IMR-90 (cell line): ENCODE measurements at regions not wholly inside any gene's neighbourhood (a gene's known extent, or its start where the extent isn't known, plus 50 kb on each side); places are given as distances from the start of the nearest gene placed in this dataset.
"Not testable (repeated sequence)": the region's sequence is repeated elsewhere in the genome, so short reads cannot be mapped to it uniquely, and the experiment has no call there.

ENCODE experiments used
- ATAC-seq: fragments of 200-7000 bp; cut with Tn5 transposase; 2 replicates; pipeline ENCODE4 v1.9.1; 2020; ENCODE audit warnings: low read depth, mild to moderate bottlenecking, moderate library complexity
- BruUV-seq: library from RNA; stranded (reverse); fragments of 400-500 nt; replicated peaks from 2 replicates; lab custom pipeline; 2021; lab: Mats Ljungman, UMichigan
- CTCF ChIA-PET: fragments of 300-600 bp; formaldehyde crosslinking; extraction: SDS; loops from one replicate; lab custom pipeline; 2021; ENCODE audit warnings: antibody characterized with exemption; lab: Yijun Ruan, JAX
- POLR2A ChIA-PET: fragments of 300-600 bp; sonication (Branson Sonifier 250); formaldehyde crosslinking; loops from one replicate; lab custom pipeline; 2022; ENCODE audit warnings: antibody characterized with exemption; ENCODE audit not compliant: unreplicated experiment; lab: Charles Lee
- DNase-seq: peaks from one replicate; pipeline ENCODE4 v3.0.0; 2013
- H2AFZ ChIP-seq: replicated peaks from 2 replicates; pipeline ENCODE3; 2013; ENCODE audit warnings: low read length, mild to moderate bottlenecking; ENCODE audit not compliant: poor library complexity
- H2AK5ac ChIP-seq: 2 replicates; pipeline ENCODE4 v1.6.1; 2013; ENCODE audit warnings: low read depth, low read length, inconsistent platforms
- H2AK9ac ChIP-seq: replicated peaks from 2 replicates; pipeline ENCODE3; 2013; ENCODE audit warnings: mild to moderate bottlenecking, low read depth, low read length, moderate library complexity; ENCODE audit not compliant: poor library complexity
- H2BK120ac ChIP-seq: 2 replicates; pipeline ENCODE4 v1.6.1; 2013; ENCODE audit warnings: low read depth, low read length, inconsistent platforms
- H2BK15ac ChIP-seq: 3 replicates; pipeline ENCODE4 v1.6.1; 2013; ENCODE audit warnings: low read depth, low read length, inconsistent platforms
- H2BK20ac ChIP-seq: 2 replicates; pipeline ENCODE4 v1.6.1; 2013; ENCODE audit warnings: low read depth, mild to moderate bottlenecking, inconsistent platforms, low read length, moderate library complexity
- H2BK5ac ChIP-seq: 2 replicates; pipeline ENCODE4 v1.6.1; 2013; ENCODE audit warnings: mild to moderate bottlenecking, low read depth, low read length, inconsistent platforms; ENCODE audit not compliant: poor library complexity, severe bottlenecking
- H3K14ac ChIP-seq: replicated peaks from 2 replicates; pipeline ENCODE4 v1.6.1; 2013; ENCODE audit warnings: low read depth, low read length, inconsistent platforms
- H3K18ac ChIP-seq: 2 replicates; pipeline ENCODE4 v1.6.1; 2013; ENCODE audit warnings: low read depth, low read length, control low read depth
- H3K23ac ChIP-seq: 2 replicates; pipeline ENCODE4 v1.6.1; 2013; ENCODE audit warnings: low read depth, low read length, inconsistent platforms
- H3K27ac ChIP-seq: 2 replicates; pipeline ENCODE4 v1.5.1; 2013; ENCODE audit warnings: mild to moderate bottlenecking, control low read depth, low read length; ENCODE audit not compliant: insufficient read depth
- H3K27me3 ChIP-seq: 2 replicates; pipeline ENCODE4 v1.6.1; 2013; ENCODE audit warnings: low read length; ENCODE audit not compliant: control insufficient read depth, insufficient read depth
- H3K36me3 ChIP-seq: 2 replicates; pipeline ENCODE4 v1.6.1; 2013; ENCODE audit warnings: low read length, mixed read lengths; ENCODE audit not compliant: control insufficient read depth, insufficient read depth
- H3K4ac ChIP-seq: 2 replicates; pipeline ENCODE4 v1.6.1; 2013; ENCODE audit warnings: low read depth, low read length, inconsistent platforms
- H3K4me1 ChIP-seq: 2 replicates; pipeline ENCODE4 v1.6.1; 2013; ENCODE audit warnings: low read length, mixed read lengths; ENCODE audit not compliant: control insufficient read depth, insufficient read depth
- H3K4me2 ChIP-seq: 2 replicates; pipeline ENCODE4 v1.6.1; 2013; ENCODE audit warnings: low read depth, mild to moderate bottlenecking, control low read depth, low read length, moderate library complexity
- H3K4me3 ChIP-seq: 2 replicates; pipeline ENCODE4 v1.5.1; 2013; ENCODE audit warnings: low read depth, mild to moderate bottlenecking, control low read depth, low read length, moderate library complexity; ENCODE audit not compliant: insufficient read depth
- H3K56ac ChIP-seq: 2 replicates; pipeline ENCODE4 v1.6.1; 2013; ENCODE audit warnings: low read length, inconsistent platforms; ENCODE audit not compliant: insufficient read depth; ENCODE audit errors: extremely low read depth
- H3K79me1 ChIP-seq, 2 experiments: 2 replicates each; pipeline ENCODE4 v1.6.1; 2013; ENCODE audit warnings: low read length in 2 of 2, inconsistent platforms in 1 of 2, low read depth in 1 of 2
- H3K9ac ChIP-seq: 2 replicates; pipeline ENCODE4 v1.6.1; 2013; ENCODE audit warnings: low read depth, low read length, control low read depth
- H3K9me1 ChIP-seq: 2 replicates; pipeline ENCODE4 v1.6.1; 2013; ENCODE audit warnings: low read length, inconsistent platforms; ENCODE audit not compliant: insufficient read depth
- H3K9me3 ChIP-seq: 2 replicates; pipeline ENCODE4 v1.6.1; 2013; ENCODE audit warnings: low read length; ENCODE audit not compliant: control insufficient read depth, insufficient read depth
- H4K20me1 ChIP-seq: 2 replicates; pipeline ENCODE4 v1.6.1; 2013; ENCODE audit warnings: low read length, inconsistent platforms; ENCODE audit not compliant: insufficient read depth
- H4K5ac ChIP-seq: 2 replicates; pipeline ENCODE4 v1.6.1; 2013; ENCODE audit warnings: mild to moderate bottlenecking, low read depth, low read length, control low read depth
- H4K8ac ChIP-seq, 2 experiments: 2 replicates each; pipeline ENCODE4 v1.6.1; 2013; ENCODE audit warnings: low read depth in 2 of 2, low read length in 2 of 2, control low read depth in 1 of 2, inconsistent platforms in 1 of 2
- H4K91ac ChIP-seq: 2 replicates; pipeline ENCODE4 v1.6.1; 2013; ENCODE audit warnings: low read depth, low read length, inconsistent platforms; ENCODE audit not compliant: insufficient read depth
- CTCF ChIP-seq: conservative IDR thresholded peaks from 2 replicates; pipeline ENCODE4 v1.5.1; 2012; ENCODE audit warnings: mild to moderate bottlenecking, low read depth, low read length, improper control_type of control experiment
- ELK1 ChIP-seq: fragments of 150-350 bp; IDR thresholded peaks from 2 replicates; pipeline ENCODE4 v1.6.1; 2016; ENCODE audit warnings: low read depth, mild to moderate bottlenecking, low read length, moderate library complexity, borderline replicate concordance
- FOS ChIP-seq: fragments of 150-350 bp; IDR thresholded peaks from 2 replicates; pipeline ENCODE4 v1.6.1; 2016; ENCODE audit warnings: low read depth, low read length
- MAZ ChIP-seq: IDR thresholded peaks from 2 replicates; pipeline ENCODE4 v1.6.1; 2012; ENCODE audit warnings: low read depth, mild to moderate bottlenecking, low read length, improper control_type of control experiment, moderate library complexity, borderline replicate concordance
- POLR2A ChIP-seq: IDR thresholded peaks from 2 replicates; pipeline ENCODE4 v1.6.1; 2012; ENCODE audit warnings: mild to moderate bottlenecking, low read depth, low read length
- RFX5 ChIP-seq: IDR thresholded peaks from 2 replicates; pipeline ENCODE4 v1.8.0; 2012; ENCODE audit warnings: low read depth, mild to moderate bottlenecking, low read length, moderate library complexity
- WGBS, 2 experiments: methylation state at CpG; one replicate each; pipeline versions ENCODE4 v1.1.5 to v1.1.7; 2013; ENCODE audit warnings: missing lambda C conversion rate in 2 of 2; ENCODE audit not compliant: insufficient read length in 1 of 2; ENCODE audit errors: extremely low coverage in 2 of 2; 5-methylcytosine and 5-hydroxymethylcytosine counted together
- dilution Hi-C: fragments of 300-500 bp; cut with HindIII; formaldehyde crosslinking; loops from one replicate; pipeline ENCODE4 v1.14.3; 2018; ENCODE audit warnings: low sequenced_read_pairs; ENCODE audit not compliant: unreplicated experiment
- in situ Hi-C: fragments of 300-500 bp; cut with MboI; formaldehyde crosslinking; loops from 3 replicates; pipeline ENCODE4 v1.14.3; 2019; ENCODE audit warnings: low sequenced_read_pairs, inconsistent platforms, mixed read lengths
- intact Hi-C: fragments of 100-400 bp; cut with micrococcal nuclease; formaldehyde crosslinking; loops from 2 replicates; pipeline ENCODE4 v1.10.0; 2022

- intact Hi-C loops = no loop called here
- no peaks in the 10 kb centered on the region for H4K20me1 ChIP-seq
- no peak overlapping the region for H4K5ac ChIP-seq
- no peak overlapping the region for H3K9ac ChIP-seq
- H2AFZ ChIP-seq = no peak overlapping the region
- no peak overlapping the region for H3K23ac ChIP-seq
- H3K9me3 ChIP-seq = peaks cover 4% of the 10 kb centered on the region; the same call in 1 of the 2 replicates
- H3K18ac ChIP-seq = no peak overlapping the region
- no peak overlapping the region for H2BK15ac ChIP-seq
- no peak for TF ChIP-seq CTCF
- no peak for TF ChIP-seq RFX5
- TF ChIP-seq MAZ = no peak
- TF ChIP-seq POLR2A = no peak
- TF ChIP-seq ELK1 = no peak
- no peak for TF ChIP-seq FOS
- H2BK120ac ChIP-seq = no peak overlapping the region
- H3K27me3 ChIP-seq = no peaks in the 10 kb centered on the region
- H4K8ac ChIP-seq = no peak overlapping the region
- no peak overlapping the region for H3K4me2 ChIP-seq
- ATAC-seq (no peak), DNase-seq (no peak)
- no peak overlapping the region for H2AK9ac ChIP-seq
- H3K56ac ChIP-seq = no peak overlapping the region
- H2AK5ac ChIP-seq = no peak overlapping the region
- H3K4me3 ChIP-seq = no peak overlapping the region
- no peaks in the 10 kb centered on the region for H3K36me3 ChIP-seq
- no peak overlapping the region for H2BK5ac ChIP-seq
- H2BK20ac ChIP-seq = no peak overlapping the region
- BruUV-seq = no TSS peak
- H4K91ac ChIP-seq = no peak overlapping the region
- H3K14ac ChIP-seq = no peak overlapping the region
- no CpG with 5 or more reads among the region's 11 CpGs for WGBS, 2 experiments
- dilution Hi-C loops = no loop called here
- no peaks in the 10 kb centered on the region for H3K9me1 ChIP-seq
- ChIA-PET CTCF (no interaction called here), POLR2A (no interaction called here)
- in situ Hi-C loops = no loop called here
- H3K4me1 ChIP-seq = no peaks in the 10 kb centered on the region
- no peaks in the 10 kb centered on the region for H3K79me1 ChIP-seq
- no peak overlapping the region for H3K27ac ChIP-seq
- H3K4ac ChIP-seq = no peak overlapping the region
Observed at GRCh38 chr2:7384773-7385349, 467.6 kb downstream of the RNF144A start.

GRCh38 chr2:7390311-7390710 lies 473.1 kb downstream of the RNF144A start:
- H3K4ac ChIP-seq, dilution Hi-C loops: not testable (repeated sequence)
- no CpG with 5 or more reads among the region's 4 CpGs for WGBS, 2 experiments

More at GRCh38 chr2:7390311-7390710, 473.1 kb downstream of the RNF144A start:
- H3K18ac ChIP-seq, H3K23ac ChIP-seq, H3K27ac ChIP-seq, H4K5ac ChIP-seq, H2BK20ac ChIP-seq, BruUV-seq, H3K27me3 ChIP-seq, H3K4me2 ChIP-seq, POLR2A ChIA-PET, H3K4me3 ChIP-seq, H2BK120ac ChIP-seq, CTCF ChIA-PET, H2BK5ac ChIP-seq, intact Hi-C loops, in situ Hi-C loops, DNase-seq, H2AK9ac ChIP-seq, ATAC-seq, H4K91ac ChIP-seq, H4K8ac ChIP-seq, H3K14ac ChIP-seq, H2AFZ ChIP-seq, H4K20me1 ChIP-seq, H3K56ac ChIP-seq, H3K79me1 ChIP-seq, H2AK5ac ChIP-seq, H3K9me1 ChIP-seq, H3K9ac ChIP-seq, H3K36me3 ChIP-seq, H2BK15ac ChIP-seq, H3K4me1 ChIP-seq, H3K9me3 ChIP-seq: not testable (repeated sequence)
